ENCODE measurements at regions not wholly inside any gene's neighbourhood (a gene's known extent, or its start where the extent isn't known, plus 50 kb on each side); places are given as distances from the start of the nearest gene placed in this dataset.

- TF ChIP-seq CTCF (conservative IDR thresholded peaks at IDR 0.05; ENCODE audit: low read depth, low read length), result no peak
- TF ChIP-seq USF2 (IDR thresholded peaks at IDR 0.05; ENCODE audit: low read depth, low read length), result no peak
- no peak for TF ChIP-seq SMC3 (IDR thresholded peaks at IDR 0.05; ENCODE audit: low read depth, low read length)
- no peak for TF ChIP-seq MAZ (IDR thresholded peaks at IDR 0.05; ENCODE audit: borderline replicate concordance, low read depth, low read length)
- TF ChIP-seq BHLHE40 (IDR thresholded peaks at IDR 0.05; ENCODE audit: low read depth, low read length), result no peak
- no peak for TF ChIP-seq RFX5 (IDR thresholded peaks at IDR 0.05; ENCODE audit: low read depth, low read length)
- no peak for TF ChIP-seq RCOR1 (IDR thresholded peaks at IDR 0.05; ENCODE audit: insufficient replicate concordance, low read length)
- no peak for TF ChIP-seq POLR2A (IDR thresholded peaks at IDR 0.05; ENCODE audit: low read depth, low read length)
- no peak for TF ChIP-seq FOS (IDR thresholded peaks at IDR 0.05; ENCODE audit: low read depth, low read length)
- no peak for TF ChIP-seq NFE2L2 (IDR thresholded peaks at IDR 0.05; ENCODE audit: low read depth, low read length)
- no peak for TF ChIP-seq CEBPB (IDR thresholded peaks at IDR 0.05; ENCODE audit: low read depth, low read length)
- TF ChIP-seq MXI1 (IDR thresholded peaks at IDR 0.05; ENCODE audit: borderline replicate concordance, low read depth, low read length), result no peak
- TF ChIP-seq MAFK (IDR thresholded peaks at IDR 0.05; ENCODE audit: low read depth, low read length), result no peak
Measured at GRCh38 chr18:10399465-10399864, 55.0 kb upstream of the APCDD1 start.

All from IMR-90 (cell line).